Testis (tissue), 2 donors: ENCODE measurements at regions not wholly inside any gene's neighbourhood (a gene's known extent, or its start where the extent isn't known, plus 50 kb on each side); places are given as distances from the start of the nearest gene placed in this dataset.
"Not testable (repeated sequence)": the region's sequence is repeated elsewhere in the genome, so short reads cannot be mapped to it uniquely, and the experiment has no call there.

Source experiments
- DNase-seq: peaks from one replicate; pipeline ENCODE4 v3.0.0-alpha.2; 2019
- H3K27ac ChIP-seq, 2 donors: fragments of 200-600 bp; sonication (generic); one replicate each; pipeline ENCODE4 v1.5.1; 2019
- H3K27me3 ChIP-seq: fragments of 200-600 bp; sonication (generic); one replicate; pipeline ENCODE4 v1.5.1; 2019
- H3K36me3 ChIP-seq: fragments of 200-600 bp; sonication (generic); one replicate; pipeline ENCODE4 v1.5.1; 2017; ENCODE audit warnings: low read depth; ENCODE audit errors: missing control alignments
- H3K4me1 ChIP-seq: fragments of 200-600 bp; sonication (generic); one replicate; pipeline ENCODE4 v1.5.1; 2019
- H3K4me3 ChIP-seq, 2 donors: fragments of 200-600 bp; sonication (generic); one replicate each; pipeline ENCODE4 v1.5.1; 2017 to 2019
- H3K9me3 ChIP-seq: fragments of 200-600 bp; sonication (generic); one replicate; pipeline ENCODE4 v1.5.1; 2017
- POLR2A ChIP-seq: fragments of 450-650 bp; IDR thresholded peaks from one replicate; pipeline ENCODE4 v1.6.1; 2017; ENCODE audit warnings: antibody characterized with exemption, mild to moderate bottlenecking, moderate library complexity
- WGBS, 2 donors: methylation state at CpG; one replicate each; pipeline ENCODE4 v1.1.5; 2018; 5-methylcytosine and 5-hydroxymethylcytosine counted together
- intact Hi-C: fragments of 100-400 bp; cut with DNase I; formaldehyde crosslinking; loops from one replicate; pipeline ENCODE4 v1.15.1; 2023; ENCODE audit warnings: low total_unique reads
- TF ChIP-seq, protein P1 (sequence below), 3 experiments: fragments of 450-650 bp in 2 of 3; fragments of 200-600 bp in 1 of 3; sonication (generic) in 1 of 3; IDR thresholded peaks; one replicate each; pipeline ENCODE4 v1.5.1; 2016 to 2019; ENCODE audit warnings: antibody characterized with exemption in 3 of 3, mild to moderate bottlenecking in 2 of 3, moderate library complexity in 1 of 3

DNA sequence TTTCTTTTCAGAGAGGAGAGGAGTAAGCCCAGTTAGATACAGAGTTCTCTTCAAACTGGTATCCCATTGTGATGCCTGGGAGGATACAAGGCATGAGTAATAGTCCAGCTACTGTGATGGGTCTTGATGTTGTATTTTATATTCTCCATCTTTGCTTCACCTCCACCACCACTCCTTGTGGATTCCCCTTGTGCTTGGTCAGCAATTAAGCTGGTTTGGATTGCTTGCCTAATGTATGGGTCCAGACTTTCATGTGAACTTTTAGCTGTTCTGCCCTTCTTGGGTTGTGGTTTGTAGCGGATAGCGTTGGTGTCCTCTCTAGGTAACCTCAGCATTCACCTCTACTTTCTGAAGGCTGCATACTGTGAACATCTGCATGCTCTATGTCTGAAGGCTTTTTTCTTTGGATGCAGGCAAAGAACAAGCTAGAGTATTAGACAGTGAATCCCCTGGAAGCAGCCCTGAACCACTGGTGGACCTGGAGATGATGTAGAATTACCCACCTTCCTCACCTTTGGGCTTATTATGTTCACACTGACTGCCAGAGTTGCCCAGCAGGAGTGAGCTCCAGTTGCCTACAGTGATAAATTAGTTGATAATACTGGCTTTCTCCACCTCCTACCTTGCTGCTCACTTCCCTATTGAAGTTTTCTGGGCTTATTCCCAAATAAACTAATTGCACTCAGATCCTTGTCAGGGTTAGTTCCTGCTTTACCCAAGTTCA, 126.5 kb upstream of the MTPN start:
- 48 to 65% methylated on average over 2 of the region's 2 CpGs for WGBS, 2 donors
- intact Hi-C loops, result no loop called here
- H3K4me1 ChIP-seq, result peaks cover 6% of the 10 kb centered on the region
- no peak for DNase-seq
- no peaks in the 10 kb centered on the region for H3K36me3 ChIP-seq
- H3K4me3 ChIP-seq, result no peak overlapping the region
- TF ChIP-seq, protein P1, sequence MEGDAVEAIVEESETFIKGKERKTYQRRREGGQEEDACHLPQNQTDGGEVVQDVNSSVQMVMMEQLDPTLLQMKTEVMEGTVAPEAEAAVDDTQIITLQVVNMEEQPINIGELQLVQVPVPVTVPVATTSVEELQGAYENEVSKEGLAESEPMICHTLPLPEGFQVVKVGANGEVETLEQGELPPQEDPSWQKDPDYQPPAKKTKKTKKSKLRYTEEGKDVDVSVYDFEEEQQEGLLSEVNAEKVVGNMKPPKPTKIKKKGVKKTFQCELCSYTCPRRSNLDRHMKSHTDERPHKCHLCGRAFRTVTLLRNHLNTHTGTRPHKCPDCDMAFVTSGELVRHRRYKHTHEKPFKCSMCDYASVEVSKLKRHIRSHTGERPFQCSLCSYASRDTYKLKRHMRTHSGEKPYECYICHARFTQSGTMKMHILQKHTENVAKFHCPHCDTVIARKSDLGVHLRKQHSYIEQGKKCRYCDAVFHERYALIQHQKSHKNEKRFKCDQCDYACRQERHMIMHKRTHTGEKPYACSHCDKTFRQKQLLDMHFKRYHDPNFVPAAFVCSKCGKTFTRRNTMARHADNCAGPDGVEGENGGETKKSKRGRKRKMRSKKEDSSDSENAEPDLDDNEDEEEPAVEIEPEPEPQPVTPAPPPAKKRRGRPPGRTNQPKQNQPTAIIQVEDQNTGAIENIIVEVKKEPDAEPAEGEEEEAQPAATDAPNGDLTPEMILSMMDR (IDR thresholded peaks at IDR 0.05), result no peak
- TF ChIP-seq POLR2A, result no peak
- no peaks in the 10 kb centered on the region for H3K27me3 ChIP-seq
- no peaks in the 10 kb centered on the region for H3K9me3 ChIP-seq
- H3K27ac ChIP-seq, result peak overlapping the region; percentile 44 to 66

DNA sequence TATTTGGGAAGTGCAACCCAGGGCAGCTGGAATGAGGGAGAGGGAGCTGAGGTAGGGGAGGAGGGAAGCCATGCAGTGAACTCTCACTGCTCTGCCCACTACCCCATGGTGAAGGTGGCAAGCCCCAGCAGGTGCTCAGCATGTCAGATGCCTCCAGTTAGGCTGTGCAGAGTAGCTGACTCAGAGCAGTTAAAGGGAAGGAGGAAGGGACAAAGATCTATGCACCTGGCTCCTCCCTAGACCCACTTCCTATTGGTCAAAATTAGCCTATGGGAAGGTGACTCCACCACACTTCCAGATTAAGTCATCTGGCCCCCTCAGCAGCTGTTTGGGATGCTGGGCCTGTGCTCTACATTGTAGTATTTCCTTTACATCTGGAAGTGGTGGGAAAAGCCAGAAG, 125.7 kb upstream of the MTPN start:
- H3K36me3 ChIP-seq, result no peaks in the 10 kb centered on the region
- no peaks in the 10 kb centered on the region for H3K9me3 ChIP-seq
- H3K4me1 ChIP-seq, result peaks cover 6% of the 10 kb centered on the region
- H3K4me3 ChIP-seq, result no peak overlapping the region
- H3K27me3 ChIP-seq, result no peaks in the 10 kb centered on the region
- intact Hi-C loops, result no loop called here
- DNase-seq, result no peak
- no peak for TF ChIP-seq POLR2A
- TF ChIP-seq, protein P1 (IDR thresholded peaks at IDR 0.05), result no peak
- H3K27ac ChIP-seq, result peak overlapping the region; percentile 14 to 44

DNA sequence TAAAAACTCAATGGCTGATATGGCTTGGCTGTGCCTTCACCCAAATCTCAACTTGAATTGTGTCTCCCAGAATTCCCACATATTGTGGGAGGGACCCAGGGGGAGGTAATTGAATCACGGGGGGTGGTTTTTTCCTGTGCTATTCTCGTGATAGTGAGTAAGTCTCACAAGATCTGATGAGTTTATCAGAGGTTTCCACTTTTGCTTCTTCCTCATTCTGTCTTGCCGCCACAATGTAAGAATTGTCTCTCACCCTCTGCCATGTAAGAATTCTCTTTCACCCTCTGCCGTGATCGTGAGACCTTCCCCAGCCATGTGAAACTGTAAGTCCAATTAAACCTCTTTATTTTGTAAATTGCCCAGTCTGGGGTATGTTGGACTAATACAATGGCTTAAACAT, 115.6 kb upstream of the MTPN start:
- DNase-seq, intact Hi-C loops: not testable (repeated sequence)
- WGBS, 2 donors, result 83 to 84% methylated on average over 5 of the region's 5 CpGs

DNA sequence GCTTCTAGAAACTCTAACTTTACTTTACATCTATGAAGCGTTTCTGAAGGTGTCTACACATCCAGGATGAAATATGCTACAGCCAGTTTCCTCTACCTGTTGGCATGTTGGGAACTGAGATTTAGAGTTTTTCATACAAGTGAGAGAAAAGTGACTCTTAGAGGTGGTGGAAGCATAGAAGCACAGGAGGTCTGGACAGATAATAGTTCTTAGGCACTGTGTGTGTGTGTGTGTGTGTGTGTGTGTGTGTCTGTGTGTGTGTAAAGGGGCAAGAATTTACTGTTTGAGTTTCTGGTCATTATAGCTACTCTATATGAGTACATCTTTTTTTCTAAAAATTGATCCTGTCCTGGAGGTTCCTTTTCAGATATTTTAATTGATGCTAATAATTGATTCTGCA, 110.7 kb upstream of the MTPN start:
- no peak overlapping the region for H3K4me3 ChIP-seq
- H3K27me3 ChIP-seq, result no peaks in the 10 kb centered on the region
- no peak for DNase-seq
- H3K9me3 ChIP-seq, result no peaks in the 10 kb centered on the region
- H3K4me1 ChIP-seq, result no peaks in the 10 kb centered on the region
- H3K27ac ChIP-seq, result no peak overlapping the region
- WGBS, 2 donors, result 38 to 81% methylated on average over 1 of the region's 1 CpG
- TF ChIP-seq POLR2A, result no peak
- TF ChIP-seq, protein P1 (IDR thresholded peaks at IDR 0.05), result no peak
- intact Hi-C loops, result no loop called here
- H3K36me3 ChIP-seq, result no peaks in the 10 kb centered on the region

More for the DNA sequence above, 115.6 kb upstream of the MTPN start:
- H3K36me3 ChIP-seq, H3K4me1 ChIP-seq, H3K4me3 ChIP-seq, H3K9me3 ChIP-seq, H3K27me3 ChIP-seq, H3K27ac ChIP-seq: not testable (repeated sequence)

DNA sequence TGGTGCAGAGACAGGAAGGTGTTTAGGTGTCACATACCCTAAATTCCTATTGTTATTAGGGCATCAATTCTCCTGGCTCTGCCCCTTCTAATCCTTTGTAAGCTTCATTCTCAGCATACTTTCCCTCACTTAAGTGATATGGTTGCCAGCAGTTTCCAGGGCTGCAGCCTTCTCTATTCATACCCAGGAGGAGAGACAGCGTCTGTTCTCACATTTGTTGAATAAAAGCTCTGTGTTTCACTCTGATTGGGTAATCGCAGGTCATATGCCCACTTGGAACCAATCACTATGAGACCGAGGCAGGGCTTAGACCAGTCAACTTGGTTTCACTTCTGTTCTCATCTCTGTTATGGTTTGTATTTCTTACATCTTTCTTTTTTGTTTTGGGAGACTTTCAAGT, 109.6 kb upstream of the MTPN start:
- no peaks in the 10 kb centered on the region for H3K36me3 ChIP-seq
- H3K27ac ChIP-seq, result no peak overlapping the region
- TF ChIP-seq, protein P1 (IDR thresholded peaks at IDR 0.05), result no peak
- TF ChIP-seq POLR2A, result no peak
- H3K4me3 ChIP-seq, result peak overlapping the region in 1 of 2 donors; percentile 20
- no peaks in the 10 kb centered on the region for H3K9me3 ChIP-seq
- no peaks in the 10 kb centered on the region for H3K4me1 ChIP-seq
- no peaks in the 10 kb centered on the region for H3K27me3 ChIP-seq
- 32 to 37% methylated on average over 3 of the region's 3 CpGs for WGBS, 2 donors
- peak; percentile 84 for DNase-seq
- intact Hi-C loops, result no loop called here
